Aorta (tissue), 5 donors: ENCODE measurements at regions not wholly inside any gene's neighbourhood (a gene's known extent, or its start where the extent isn't known, plus 50 kb on each side); places are given as distances from the start of the nearest gene placed in this dataset.

Experiments
- ATAC-seq: fragments of 200-7000 bp; cut with Tn5 transposase; one replicate; pipeline ENCODE4 v1.9.1; 2022; ENCODE audit warnings: moderate library complexity; ENCODE audit not compliant: low FRiP score
- DNase-seq, 2 donors: peaks; one replicate each; pipeline ENCODE4 v3.0.0-alpha.2; 2020
- H3K27ac ChIP-seq, 2 donors: one replicate each; pipeline ENCODE4 v1.5.1; 2013; ENCODE audit warnings: low read length in 2 of 2, mild to moderate bottlenecking in 2 of 2, moderate library complexity in 2 of 2, control low read depth in 1 of 2, inconsistent platforms in 1 of 2, low read depth in 1 of 2
- H3K27me3 ChIP-seq, 2 donors: one replicate each; pipeline ENCODE4 v1.6.1; 2013; ENCODE audit warnings: control low read depth in 1 of 2, low read length in 1 of 2, mild to moderate bottlenecking in 1 of 2, moderate library complexity in 1 of 2; ENCODE audit not compliant: insufficient read depth in 2 of 2, control insufficient read depth in 1 of 2
- H3K36me3 ChIP-seq, 2 donors: one replicate each; pipeline ENCODE4 v1.6.1; 2013; ENCODE audit warnings: control low read depth in 1 of 2, low read length in 1 of 2, mild to moderate bottlenecking in 1 of 2; ENCODE audit not compliant: insufficient read depth in 2 of 2, control insufficient read depth in 1 of 2
- H3K4me1 ChIP-seq, 2 donors: one replicate each; pipeline ENCODE4 v1.6.1; 2013; ENCODE audit warnings: low read length in 2 of 2, control low read depth in 1 of 2, mild to moderate bottlenecking in 1 of 2, moderate library complexity in 1 of 2; ENCODE audit not compliant: insufficient read depth in 2 of 2, control insufficient read depth in 1 of 2
- H3K4me3 ChIP-seq, 2 donors: one replicate each; pipeline ENCODE4 v1.5.1; 2013; ENCODE audit warnings: low read length in 2 of 2, control low read depth in 1 of 2, mild to moderate bottlenecking in 1 of 2
- H3K9me3 ChIP-seq: one replicate; pipeline ENCODE4 v1.6.1; 2013; ENCODE audit warnings: mild to moderate bottlenecking, low read length; ENCODE audit not compliant: control insufficient read depth
- whole genome bisulfite sequencing, 2 donors: extraction: QIAGEN DNeasy Blood & Tissue Kit; methylation state at CpG; one replicate each; pipeline ENCODE4 v1.1.7; 2013; 5-methylcytosine and 5-hydroxymethylcytosine counted together
- intact Hi-C, 2 donors: fragments of 100-400 bp; cut with DNase I; formaldehyde crosslinking; loops; one replicate each; pipeline versions ENCODE4 v1.14.2 to v1.15.0; 2022
- donor health status: healthy with polysubstance abuse.
- donor health status: Bipolar disorder and iron deficiency.
- donor health status: DM: no; HTN: no; CAD: no.
- donor health status: DM: no; HTN: no; CAD: no.
- donor health status: DM: yes; HTN: yes; CAD: no.

DNA sequence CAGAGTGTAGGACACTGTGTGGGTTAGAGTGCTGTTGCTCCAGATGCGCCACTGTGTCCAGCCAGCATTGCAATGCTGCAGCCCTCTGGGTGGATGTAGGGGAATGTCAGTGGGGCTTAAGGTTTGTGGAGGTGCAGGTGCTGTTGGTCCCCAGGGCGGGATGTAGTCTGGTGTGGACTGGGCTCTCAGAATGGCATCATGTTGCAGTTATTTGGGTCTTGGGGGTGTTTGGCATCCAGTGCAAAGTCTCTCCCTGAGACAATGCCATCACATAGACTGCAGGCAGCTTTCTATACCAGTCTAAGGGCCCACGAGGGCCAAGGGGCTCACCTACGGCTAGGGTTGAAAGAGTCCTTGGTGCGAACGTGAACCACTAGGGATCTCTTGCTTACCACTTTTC is 275.3 kb downstream of the SOX11 start:
- 91 to 93% methylated on average over 6 of the region's 6 CpGs for WGBS, 2 donors
- no peak for ATAC-seq
- Histone ChIP-seq H3K27me3 (no peaks in the 10 kb centered on the region), H3K36me3 (no peaks in the 10 kb centered on the region), H3K4me1 (no peaks in the 10 kb centered on the region), H3K4me3 (no peak overlapping the region), H3K9me3 (peaks cover 2% of the 10 kb centered on the region), H3K27ac (no peak overlapping the region)
- intact Hi-C loops: no loop called here
- DNase-seq: no peak

- WGBS, 2 donors: 71 to 72% methylated on average over 6 of the region's 6 CpGs
- intact Hi-C loops: no loop called here
Measured at GRCh38 chr2:5969303-5969702, 277.1 kb downstream of the SOX11 start.

GRCh38 chr2:5970347-5970746 is 278.2 kb downstream of the SOX11 start:
- Histone ChIP-seq H3K9me3 (peaks cover 2% of the 10 kb centered on the region), H3K4me3 (no peak overlapping the region), H3K4me1 (no peaks in the 10 kb centered on the region), H3K27me3 (no peaks in the 10 kb centered on the region), H3K27ac (no peak overlapping the region), H3K36me3 (no peaks in the 10 kb centered on the region)
- intact Hi-C loops: no loop called here
- DNase-seq: no peak
- 77 to 81% methylated on average over 4 of the region's 4 CpGs for WGBS, 2 donors
- no peak for ATAC-seq

More at GRCh38 chr2:5969303-5969702, 277.1 kb downstream of the SOX11 start:
- Histone ChIP-seq H3K27me3 (no peaks in the 10 kb centered on the region), H3K27ac (no peak overlapping the region), H3K4me1 (no peaks in the 10 kb centered on the region), H3K4me3 (no peak overlapping the region), H3K36me3 (no peaks in the 10 kb centered on the region), H3K9me3 (peaks cover 2% of the 10 kb centered on the region)
- no peak for DNase-seq
- no peak for ATAC-seq

- Histone ChIP-seq H3K4me3 (no peak overlapping the region), H3K4me1 (no peaks in the 10 kb centered on the region), H3K36me3 (no peaks in the 10 kb centered on the region), H3K27ac (no peak overlapping the region), H3K9me3 (no peaks in the 10 kb centered on the region), H3K27me3 (no peaks in the 10 kb centered on the region)
- 86 to 88% methylated on average over 6 of the region's 6 CpGs for WGBS, 2 donors
- no peak for DNase-seq
- no peak for ATAC-seq
- intact Hi-C loops: no loop called here
Measured at GRCh38 chr2:5974477-5974876, 282.3 kb downstream of the SOX11 start.

DNA sequence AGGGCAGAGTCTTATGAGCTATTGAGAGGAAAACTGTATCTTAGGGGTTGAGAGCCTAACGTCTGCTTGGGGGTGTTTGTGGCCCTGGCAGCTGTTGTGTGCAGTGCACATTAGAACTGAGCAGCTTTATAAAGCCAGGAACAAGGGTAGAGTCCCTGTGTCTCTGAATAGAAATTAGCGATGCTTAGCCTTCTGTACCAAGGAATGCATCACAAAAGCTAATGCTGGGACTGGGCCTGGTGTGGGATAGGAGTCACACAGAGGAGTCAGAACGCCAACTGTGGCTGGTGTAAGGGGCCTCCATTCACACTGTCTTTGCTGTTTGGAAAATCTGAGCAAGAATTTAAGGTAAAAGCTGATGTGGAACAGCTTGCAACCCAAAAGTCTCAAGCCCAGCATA is 283.2 kb downstream of the SOX11 start:
- 77 to 80% methylated on average over 3 of the region's 3 CpGs for WGBS, 2 donors
- no peak overlapping the region for H3K27ac ChIP-seq
- H3K4me3 ChIP-seq: no peak overlapping the region
- no peaks in the 10 kb centered on the region for H3K9me3 ChIP-seq
- ATAC-seq (no peak), DNase-seq (no peak)
- intact Hi-C loops: no loop called here
- H3K27me3 ChIP-seq: no peaks in the 10 kb centered on the region
- no peaks in the 10 kb centered on the region for H3K36me3 ChIP-seq
- no peaks in the 10 kb centered on the region for H3K4me1 ChIP-seq

DNA sequence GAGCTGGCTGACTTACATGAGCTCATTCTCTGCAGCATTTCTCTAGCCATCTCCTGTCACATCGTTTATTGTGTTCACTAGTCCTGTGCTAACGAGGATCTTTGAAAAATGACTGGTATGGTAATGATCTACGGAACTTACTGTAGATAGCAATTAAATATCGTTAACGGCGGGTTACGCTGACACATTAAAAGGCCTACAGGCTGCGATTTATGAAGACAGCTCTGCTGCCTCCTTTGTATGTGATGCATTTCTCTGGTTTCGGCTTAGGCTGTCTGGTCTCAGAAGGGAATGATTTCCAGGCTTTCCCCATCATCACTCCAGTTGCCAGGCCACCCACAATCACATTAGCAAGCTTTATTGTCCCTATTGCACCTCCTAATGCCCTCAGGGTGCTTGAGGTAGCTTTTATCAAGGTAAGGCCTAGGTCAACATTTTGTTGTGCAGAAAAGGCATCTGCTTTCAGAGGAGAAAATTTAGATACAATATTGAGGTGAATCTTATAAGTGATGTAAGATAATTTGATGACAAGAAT is 284.4 kb downstream of the SOX11 start:
- ATAC-seq (no peak), DNase-seq (no peak)
- Histone ChIP-seq H3K27ac (no peak overlapping the region), H3K36me3 (no peaks in the 10 kb centered on the region), H3K9me3 (no peaks in the 10 kb centered on the region), H3K4me1 (no peaks in the 10 kb centered on the region), H3K4me3 (no peak overlapping the region), H3K27me3 (no peaks in the 10 kb centered on the region)
- 72 to 85% methylated on average over 9 of the region's 9 CpGs for WGBS, 2 donors
- intact Hi-C loops: no loop called here

GRCh38 chr2:5977477-5977876 is 285.3 kb downstream of the SOX11 start:
- Histone ChIP-seq H3K4me1 (no peaks in the 10 kb centered on the region), H3K27ac (no peak overlapping the region), H3K4me3 (no peak overlapping the region), H3K36me3 (no peaks in the 10 kb centered on the region), H3K9me3 (no peaks in the 10 kb centered on the region), H3K27me3 (no peaks in the 10 kb centered on the region)
- no peak for ATAC-seq
- no peak for DNase-seq
- 63 to 75% methylated on average over 2 of the region's 2 CpGs for WGBS, 2 donors
- intact Hi-C loops: no loop called here

GRCh38 chr2:5978131-5978751 is 286.1 kb downstream of the SOX11 start:
- no peaks in the 10 kb centered on the region for H3K4me1 ChIP-seq
- no peak for DNase-seq
- ATAC-seq: no peak
- WGBS, 2 donors: 62 to 77% methylated on average over 4 of the region's 4 CpGs
- H3K9me3 ChIP-seq: no peaks in the 10 kb centered on the region
- intact Hi-C loops: no loop called here
- no peaks in the 10 kb centered on the region for H3K27me3 ChIP-seq
- no peak overlapping the region for H3K4me3 ChIP-seq
- no peak overlapping the region for H3K27ac ChIP-seq
- H3K36me3 ChIP-seq: no peaks in the 10 kb centered on the region

DNA sequence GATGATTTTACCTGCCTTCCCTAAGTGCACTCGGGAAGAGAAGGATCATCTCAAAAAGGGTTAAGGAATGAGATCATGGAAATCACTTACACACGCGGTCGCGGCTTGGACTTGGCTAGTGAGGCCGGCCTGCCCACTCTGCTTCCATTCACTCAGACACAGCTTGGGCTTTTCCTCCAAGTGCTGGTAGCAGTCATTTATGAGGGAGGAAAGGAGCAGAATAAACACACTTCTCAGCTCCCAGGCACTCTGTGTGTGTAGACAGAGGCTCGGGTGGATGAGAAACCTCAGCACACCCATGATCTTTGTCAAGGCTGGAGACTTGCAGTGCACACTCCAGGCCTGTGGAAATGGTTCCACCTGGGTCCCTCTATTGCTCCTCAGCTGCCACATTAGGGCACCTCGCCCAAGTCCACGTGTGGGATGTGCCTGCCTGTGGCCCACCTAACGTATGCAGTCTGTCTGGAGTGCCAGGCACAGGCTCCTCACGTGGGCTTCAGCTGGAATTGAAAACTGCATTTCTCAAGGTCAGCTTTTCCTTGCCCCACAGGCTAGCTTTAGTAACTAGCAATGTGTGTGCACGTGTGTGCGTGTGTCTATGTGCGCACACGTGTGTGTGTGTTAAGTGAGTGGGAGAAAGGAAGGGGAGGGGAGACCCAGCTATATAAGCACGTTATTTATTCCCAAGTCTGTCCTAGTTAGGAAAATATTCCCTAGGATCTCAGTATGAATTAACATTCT is 288.4 kb downstream of the SOX11 start:
- H3K4me3 ChIP-seq: no peak overlapping the region
- intact Hi-C loops: no loop called here
- ATAC-seq (no peak), DNase-seq (no peak)
- no peaks in the 10 kb centered on the region for H3K9me3 ChIP-seq
- 35 to 38% methylated on average over 16 of the region's 16 CpGs for WGBS, 2 donors
- H3K27ac ChIP-seq: no peak overlapping the region
- no peaks in the 10 kb centered on the region for H3K27me3 ChIP-seq
- no peaks in the 10 kb centered on the region for H3K36me3 ChIP-seq
- H3K4me1 ChIP-seq: no peaks in the 10 kb centered on the region
